A549 (cell line): ENCODE measurements at regions not wholly inside any gene's neighbourhood (a gene's known extent, or its start where the extent isn't known, plus 50 kb on each side); places are given as distances from the start of the nearest gene placed in this dataset.
"Not testable (repeated sequence)": the region's sequence is repeated elsewhere in the genome, so short reads cannot be mapped to it uniquely, and the experiment has no call there.

ENCODE experiments used
- ATAC-seq, 2 experiments: fragments of 200-7000 bp in 1 of 2; fragments of >200 bp in 1 of 2; cut with Nextera tagmentation in 1 of 2; cut with Tn5 transposase in 1 of 2; 3 replicates each; pipeline versions ENCODE4 v1.8.0 to v1.9.1; 2018 to 2020; ENCODE audit warnings: mild to moderate bottlenecking in 1 of 2, moderate library complexity in 1 of 2
- CTCF ChIA-PET: fragments of 300-600 bp; sonication (Branson Sonifier 250); formaldehyde crosslinking; extraction: SDS; loops from one replicate; lab custom pipeline; 2021; ENCODE audit warnings: antibody characterized with exemption, inconsistent platforms; lab: Yijun Ruan, JAX
- POLR2A ChIA-PET: fragments of 350-600 bp; formaldehyde crosslinking; extraction: SDS; loops from one replicate; lab custom pipeline; 2021; ENCODE audit warnings: antibody characterized with exemption, inconsistent platforms; lab: Yijun Ruan, JAX
- DNase-seq, 2 experiments: peaks; one replicate each; pipeline versions ENCODE4 v3.0.0 to v3.0.0-alpha.2; 2011 to 2016; ENCODE audit warnings: low read depth in 1 of 2, low spot score in 1 of 2
- FAIRE-seq: peaks from 2 replicates; lab custom pipeline; 2011; peaks lifted over from hg19 to GRCh38; lab: Jason Lieb, UNC
- H3K27ac ChIP-seq, 2 experiments: fragments of >200 bp; sonication (Bioruptor Twin); formaldehyde crosslinking; 3 replicates each; pipeline ENCODE4 v1.5.1; 2016 to 2017
- H3K4me1 ChIP-seq: fragments of >200 bp; sonication (Bioruptor Twin); formaldehyde crosslinking; 3 replicates; pipeline ENCODE4 v1.6.1; 2016
- H3K4me2 ChIP-seq: fragments of >200 bp; sonication (Bioruptor Twin); formaldehyde crosslinking; 3 replicates; pipeline ENCODE4 v1.6.1; 2016
- H3K4me3 ChIP-seq: fragments of >200 bp; sonication (Bioruptor Twin); formaldehyde crosslinking; 3 replicates; pipeline ENCODE4 v1.5.1; 2016
- H3K9me3 ChIP-seq: fragments of >200 bp; sonication (Bioruptor Twin); formaldehyde crosslinking; 3 replicates; pipeline ENCODE4 v1.6.1; 2016
- ATOH8 ChIP-seq: fragments of 250-450 bp; sonication (Bioruptor Pico); IDR thresholded peaks from 2 replicates; pipeline ENCODE4 v1.5.0; 2020; ENCODE audit warnings: low read depth, mild to moderate bottlenecking, moderate library complexity
- BCL3 ChIP-seq: fragments of >200 bp; sonication (Bioruptor Twin); formaldehyde crosslinking; IDR thresholded peaks from 3 replicates; pipeline ENCODE4 v1.6.1; 2016
- BHLHE40 ChIP-seq: IDR thresholded peaks from 2 replicates; pipeline ENCODE4 v1.6.1; 2012; ENCODE audit warnings: low read depth, low read length, inconsistent platforms
- CBX2 ChIP-seq: fragments of 200-600 bp; sonication (generic); IDR thresholded peaks from 2 replicates; pipeline ENCODE4 v1.6.1; 2016; ENCODE audit warnings: low read depth, mild to moderate bottlenecking, borderline replicate concordance
- CHD4 ChIP-seq: fragments of 200-600 bp; sonication (generic); IDR thresholded peaks from 2 replicates; pipeline ENCODE4 v1.6.1; 2016; ENCODE audit warnings: antibody characterized with exemption, mild to moderate bottlenecking, borderline replicate concordance
- E2F6 ChIP-seq: IDR thresholded peaks from 2 replicates; pipeline ENCODE4 v1.6.1; 2012; ENCODE audit warnings: low read depth, borderline replicate concordance
- ELK1 ChIP-seq: fragments of 150-350 bp; IDR thresholded peaks from 2 replicates; pipeline ENCODE4 v1.6.1; 2014; ENCODE audit warnings: low read depth, mild to moderate bottlenecking, low read length
- ESRRA ChIP-seq: fragments of 150-350 bp; IDR thresholded peaks from 2 replicates; pipeline ENCODE4 v1.6.1; 2014; ENCODE audit warnings: mild to moderate bottlenecking, low read length, borderline replicate concordance
- FOSB ChIP-seq: fragments of 250-450 bp; sonication (Bioruptor Pico); IDR thresholded peaks from 2 replicates; pipeline ENCODE4 v1.5.0; 2020; ENCODE audit warnings: mild to moderate bottlenecking, moderate library complexity
- GATA3 ChIP-seq: IDR thresholded peaks from 2 replicates; pipeline ENCODE4 v1.6.1; 2012; ENCODE audit warnings: borderline replicate concordance
- HES2 ChIP-seq: fragments of >200 bp; sonication (Bioruptor Twin); formaldehyde crosslinking; IDR thresholded peaks from 2 replicates; pipeline ENCODE4 v1.6.1; 2016
- JUN ChIP-seq, 2 experiments: fragments of >200 bp; sonication (Bioruptor Twin); formaldehyde crosslinking; IDR thresholded peaks; 2 replicates in 1 of 2; 3 replicates in 1 of 2; pipeline ENCODE4 v1.6.1; 2016 to 2017
- MAFK ChIP-seq: fragments of 450-650 bp; IDR thresholded peaks from 2 replicates; pipeline ENCODE4 v1.6.1; 2014; ENCODE audit not compliant: partially characterized antibody
- MAZ ChIP-seq: fragments of 150-350 bp; IDR thresholded peaks from 2 replicates; pipeline ENCODE4 v1.6.1; 2014; ENCODE audit warnings: antibody characterized with exemption, low read depth, low read length, borderline replicate concordance
- MYC ChIP-seq: IDR thresholded peaks from 2 replicates; pipeline ENCODE4 v1.6.1; 2012; ENCODE audit warnings: mild to moderate bottlenecking, inconsistent platforms, low read length, improper control_type of control experiment, borderline replicate concordance
- NFE2L2 ChIP-seq: fragments of 150-350 bp; conservative IDR thresholded peaks from 2 replicates; pipeline ENCODE4 v1.6.1; 2014; ENCODE audit warnings: low read length
- PBX3 ChIP-seq: IDR thresholded peaks from 2 replicates; pipeline ENCODE4 v1.6.1; 2012
- RAD21 ChIP-seq, 2 experiments: fragments of >200 bp in 1 of 2; sonication (Bioruptor Twin) in 1 of 2; formaldehyde crosslinking in 1 of 2; IDR thresholded peaks in 1 of 2; conservative IDR thresholded peaks in 1 of 2; 2 replicates in 1 of 2; 3 replicates in 1 of 2; pipeline ENCODE4 v1.6.1; 2012 to 2018; ENCODE audit warnings: inconsistent platforms in 1 of 2
- RARB ChIP-seq: fragments of 250-450 bp; sonication (Bioruptor Pico); IDR thresholded peaks from 2 replicates; pipeline ENCODE4 v1.8.0; 2021; ENCODE audit warnings: mild to moderate bottlenecking, moderate library complexity
- RCOR1 ChIP-seq: fragments of 150-350 bp; IDR thresholded peaks from 2 replicates; pipeline ENCODE4 v1.6.1; 2014; ENCODE audit warnings: antibody characterized with exemption, low read length, low read depth
- RFX5 ChIP-seq: fragments of 450-650 bp; IDR thresholded peaks from 2 replicates; pipeline ENCODE4 v1.7.1; 2014; ENCODE audit warnings: antibody characterized with exemption, mild to moderate bottlenecking, moderate library complexity
- SMC3 ChIP-seq: fragments of >200 bp; sonication (Bioruptor Twin); formaldehyde crosslinking; IDR thresholded peaks from 3 replicates; pipeline ENCODE4 v1.6.1; 2018; ENCODE audit warnings: inconsistent platforms
- SREBF2 ChIP-seq: fragments of 450-650 bp; IDR thresholded peaks from 2 replicates; pipeline ENCODE4 v1.6.1; 2014; ENCODE audit warnings: mild to moderate bottlenecking, moderate library complexity
- ZNF302 ChIP-seq: fragments of 250-450 bp; sonication (Bioruptor Pico); IDR thresholded peaks from 2 replicates; pipeline ENCODE4 v1.9.0; 2021; ENCODE audit warnings: inconsistent platforms, mild to moderate bottlenecking, moderate library complexity
- WGBS: methylation state at CpG from one replicate; pipeline ENCODE4 v1.1.6; 2017; ENCODE audit errors: missing lambda C conversion rate; 5-methylcytosine and 5-hydroxymethylcytosine counted together

GRCh38 chr16:21523411-21524067 is 75.8 kb upstream of the METTL9 start:
- no peak for ATAC-seq
- DNase-seq: no peak
- WGBS: 86% methylated on average over 15 of the region's 17 CpGs
- ChIA-PET POLR2A (no interaction called here), CTCF (no interaction called here)
- peak overlapping the region in 1 of 2 experiments; percentile 68; a peak in 3 of 6 replicates for H3K27ac ChIP-seq
- no peak overlapping the region for H3K4me3 ChIP-seq
- FAIRE-seq: no peak
- peaks cover 10% of the 10 kb centered on the region for H3K4me1 ChIP-seq
- no peak for TF ChIP-seq GATA3
- TF ChIP-seq MAFK: no peak
- TF ChIP-seq CBX2: no peak
- TF ChIP-seq ESRRA: no peak
- no peak for TF ChIP-seq RAD21 (conservative IDR thresholded peaks at IDR 0.05 in 1 of 2, IDR thresholded peaks at IDR 0.05 in 1 of 2)
- TF ChIP-seq ATOH8: no peak
- no peak for TF ChIP-seq PBX3
- no peak for TF ChIP-seq ZNF302 (CRISPR knock-in tag)
- no peak for TF ChIP-seq RARB (CRISPR knock-in tag)
- no peak for TF ChIP-seq SREBF2
- no peak for TF ChIP-seq FOSB (CRISPR knock-in tag)
- no peak for TF ChIP-seq HES2
- TF ChIP-seq CHD4: no peak
- no peak for TF ChIP-seq MAZ
- no peak for TF ChIP-seq SMC3
- TF ChIP-seq MYC: no peak
- TF ChIP-seq RCOR1: no peak
- TF ChIP-seq ELK1: no peak
- no peak for TF ChIP-seq BCL3
- no peak for TF ChIP-seq RFX5
- no peaks in the 10 kb centered on the region for H3K9me3 ChIP-seq
- no peak overlapping the region for H3K4me2 ChIP-seq

GRCh38 chr16:21524068-21524751 is 75.2 kb upstream of the METTL9 start:
- DNase-seq: no peak
- no peak for ATAC-seq
- POLR2A ChIA-PET: no interaction called here
- FAIRE-seq: no peak
- WGBS: 92% methylated on average over 9 of the region's 9 CpGs
- peaks cover 10% of the 10 kb centered on the region for H3K4me1 ChIP-seq
- CTCF ChIA-PET: no interaction called here
- H3K27ac ChIP-seq: peak overlapping the region in 1 of 2 experiments; percentile 3; a peak in 2 of 6 replicates
- no peaks in the 10 kb centered on the region for H3K9me3 ChIP-seq
- H3K4me2 ChIP-seq: no peak overlapping the region
- no peak overlapping the region for H3K4me3 ChIP-seq
- TF ChIP-seq BHLHE40: no peak
- no peak for TF ChIP-seq CBX2
- no peak for TF ChIP-seq ZNF302 (CRISPR knock-in tag)
- TF ChIP-seq FOSB (CRISPR knock-in tag): no peak
- no peak for TF ChIP-seq GATA3
- no peak for TF ChIP-seq JUN (IDR thresholded peaks at IDR 0.05)
- no peak for TF ChIP-seq NFE2L2
- TF ChIP-seq SMC3: no peak
- TF ChIP-seq E2F6: no peak
- TF ChIP-seq, all 56 proteins: peak for 0

- H3K27ac ChIP-seq, DNase-seq, ATAC-seq, H3K4me2 ChIP-seq, H3K9me3 ChIP-seq, FAIRE-seq, POLR2A ChIA-PET, H3K4me3 ChIP-seq, CTCF ChIA-PET: not testable (repeated sequence)
- peaks cover 10% of the 10 kb centered on the region for H3K4me1 ChIP-seq
- WGBS: 90% methylated on average over 1 of the region's 1 CpG
These were observed 74.7 kb upstream of the METTL9 start for GRCh38 chr16:21524752-21525028.
